ENCODE measurements at regions not wholly inside any gene's neighbourhood (a gene's known extent, or its start where the extent isn't known, plus 50 kb on each side); places are given as distances from the start of the nearest gene placed in this dataset.

GRCh38 chr9:20208226-20208625, 414.1 kb downstream of the MLLT3 start:
- TF ChIP-seq CTCF (IDR thresholded peaks at IDR 0.05): no peak
- Histone ChIP-seq H3K4me1 (no peaks in the 10 kb centered on the region), H3K9me3 (ENCODE audit: control insufficient read depth, low read length) (no peaks in the 10 kb centered on the region), H3K27me3 (ENCODE audit: control insufficient read depth, insufficient read depth, low read length) (no peaks in the 10 kb centered on the region), H3K4me2 (ENCODE audit: low read length) (no peak overlapping the region), H3K36me3 (ENCODE audit: control insufficient read depth, insufficient read depth, low read length) (no peaks in the 10 kb centered on the region), H3K27ac (no peak overlapping the region), H3K9ac (no peak overlapping the region), H2AFZ (no peak overlapping the region), H3K4me3 (ENCODE audit: low read depth, low read length) (no peak overlapping the region), H3K79me2 (no peaks in the 10 kb centered on the region)

- no peak overlapping the region for H3K4me2 ChIP-seq (ENCODE audit: low read length)
- no peak overlapping the region for H3K9ac ChIP-seq
- H3K4me1 ChIP-seq: no peaks in the 10 kb centered on the region
- no peak overlapping the region for H3K27ac ChIP-seq
- H3K79me2 ChIP-seq: no peaks in the 10 kb centered on the region
- H3K27me3 ChIP-seq (ENCODE audit: control insufficient read depth, insufficient read depth, low read length): no peaks in the 10 kb centered on the region
- no peak overlapping the region for H2AFZ ChIP-seq
- TF ChIP-seq CTCF (IDR thresholded peaks at IDR 0.05): no peak
- H3K9me3 ChIP-seq (ENCODE audit: control insufficient read depth, low read length): no peaks in the 10 kb centered on the region
- H3K36me3 ChIP-seq (ENCODE audit: control insufficient read depth, insufficient read depth, low read length): no peaks in the 10 kb centered on the region
- no peak overlapping the region for H3K4me3 ChIP-seq (ENCODE audit: low read depth, low read length)
These were observed 415.1 kb downstream of the MLLT3 start for GRCh38 chr9:20207176-20207575.

- Histone ChIP-seq H3K27me3 (ENCODE audit: control insufficient read depth, insufficient read depth, low read length) (no peaks in the 10 kb centered on the region), H2AFZ (no peak overlapping the region), H3K27ac (no peak overlapping the region), H3K79me2 (no peaks in the 10 kb centered on the region), H3K4me3 (ENCODE audit: low read depth, low read length) (no peak overlapping the region), H3K9ac (no peak overlapping the region), H3K36me3 (ENCODE audit: control insufficient read depth, insufficient read depth, low read length) (no peaks in the 10 kb centered on the region), H3K4me2 (ENCODE audit: low read length) (no peak overlapping the region), H3K9me3 (ENCODE audit: control insufficient read depth, low read length) (no peaks in the 10 kb centered on the region), H3K4me1 (no peaks in the 10 kb centered on the region)
- no peak for TF ChIP-seq CTCF (IDR thresholded peaks at IDR 0.05)
These were observed 416.5 kb downstream of the MLLT3 start for GRCh38 chr9:20205821-20206220.

- no peaks in the 10 kb centered on the region for H3K4me1 ChIP-seq
- H3K27me3 ChIP-seq (ENCODE audit: control insufficient read depth, insufficient read depth, low read length): no peaks in the 10 kb centered on the region
- H3K9me3 ChIP-seq (ENCODE audit: control insufficient read depth, low read length): no peaks in the 10 kb centered on the region
- no peak overlapping the region for H3K4me2 ChIP-seq (ENCODE audit: low read length)
- H3K4me3 ChIP-seq (ENCODE audit: low read depth, low read length): no peak overlapping the region
- no peak for TF ChIP-seq CTCF (IDR thresholded peaks at IDR 0.05)
- H3K9ac ChIP-seq: no peak overlapping the region
- H3K79me2 ChIP-seq: no peaks in the 10 kb centered on the region
- H3K36me3 ChIP-seq (ENCODE audit: control insufficient read depth, insufficient read depth, low read length): no peaks in the 10 kb centered on the region
- no peak overlapping the region for H2AFZ ChIP-seq
- H3K27ac ChIP-seq: no peak overlapping the region
These were observed 412.2 kb upstream of the SLC24A2 start for GRCh38 chr9:20200991-20201431.

- no peaks in the 10 kb centered on the region for H3K36me3 ChIP-seq (ENCODE audit: control insufficient read depth, insufficient read depth, low read length)
- no peaks in the 10 kb centered on the region for H3K27me3 ChIP-seq (ENCODE audit: control insufficient read depth, insufficient read depth, low read length)
- H3K4me1 ChIP-seq: no peaks in the 10 kb centered on the region
- H3K4me2 ChIP-seq (ENCODE audit: low read length): no peak overlapping the region
- no peaks in the 10 kb centered on the region for H3K79me2 ChIP-seq
- no peak overlapping the region for H3K27ac ChIP-seq
- no peak for TF ChIP-seq CTCF (IDR thresholded peaks at IDR 0.05)
- H3K4me3 ChIP-seq (ENCODE audit: low read depth, low read length): no peak overlapping the region
- H2AFZ ChIP-seq: no peak overlapping the region
- H3K9ac ChIP-seq: no peak overlapping the region
- H3K9me3 ChIP-seq (ENCODE audit: control insufficient read depth, low read length): no peaks in the 10 kb centered on the region
These were observed 411.7 kb upstream of the SLC24A2 start for GRCh38 chr9:20200581-20200980.
